HEK293T (cell line): ENCODE measurements at regions not wholly inside any gene's neighbourhood (a gene's known extent, or its start where the extent isn't known, plus 50 kb on each side); places are given as distances from the start of the nearest gene placed in this dataset.

Experiments
- ARNT ChIP-seq: fragments of 450-650 bp; IDR thresholded peaks from 2 replicates; pipeline ENCODE4 v1.6.1; 2017; ENCODE audit warnings: mild to moderate bottlenecking
- CTBP1 ChIP-seq: fragments of 450-650 bp; IDR thresholded peaks from 2 replicates; pipeline ENCODE4 v1.6.1; 2016; ENCODE audit warnings: borderline replicate concordance
- ELF4 ChIP-seq: fragments of 450-650 bp; IDR thresholded peaks from 2 replicates; pipeline ENCODE4 v1.6.1; 2017; ENCODE audit warnings: antibody characterized with exemption
- FOXA1 ChIP-seq: fragments of 450-650 bp; IDR thresholded peaks from 2 replicates; pipeline ENCODE4 v1.6.1; 2016; ENCODE audit warnings: mild to moderate bottlenecking
- FOXK2 ChIP-seq: fragments of 450-650 bp; IDR thresholded peaks from 2 replicates; pipeline ENCODE4 v1.6.1; 2016; ENCODE audit warnings: mild to moderate bottlenecking
- FOXM1 ChIP-seq: fragments of 450-650 bp; IDR thresholded peaks from 2 replicates; pipeline ENCODE4 v1.6.1; 2017; ENCODE audit warnings: mild to moderate bottlenecking, borderline replicate concordance
- HDGF ChIP-seq: fragments of 450-650 bp; IDR thresholded peaks from 2 replicates; pipeline ENCODE4 v1.6.1; 2017; ENCODE audit warnings: antibody characterized with exemption, borderline replicate concordance
- NFRKB ChIP-seq: fragments of 450-650 bp; IDR thresholded peaks from 2 replicates; pipeline ENCODE4 v1.6.1; 2016; ENCODE audit warnings: mild to moderate bottlenecking, moderate library complexity
- PKNOX1 ChIP-seq: fragments of 450-650 bp; IDR thresholded peaks from 2 replicates; pipeline ENCODE4 v1.6.1; 2016
- SP1 ChIP-seq: fragments of 450-650 bp; IDR thresholded peaks from 2 replicates; pipeline ENCODE4 v1.6.1; 2017
- SUZ12 ChIP-seq: fragments of 450-650 bp; IDR thresholded peaks from 2 replicates; pipeline ENCODE4 v1.6.1; 2016; ENCODE audit warnings: mild to moderate bottlenecking
- TARDBP ChIP-seq: fragments of 450-650 bp; IDR thresholded peaks from 2 replicates; pipeline ENCODE4 v1.6.1; 2016
- ZNF384 ChIP-seq: fragments of 450-650 bp; IDR thresholded peaks from 2 replicates; pipeline ENCODE4 v1.6.1; 2016

DNA sequence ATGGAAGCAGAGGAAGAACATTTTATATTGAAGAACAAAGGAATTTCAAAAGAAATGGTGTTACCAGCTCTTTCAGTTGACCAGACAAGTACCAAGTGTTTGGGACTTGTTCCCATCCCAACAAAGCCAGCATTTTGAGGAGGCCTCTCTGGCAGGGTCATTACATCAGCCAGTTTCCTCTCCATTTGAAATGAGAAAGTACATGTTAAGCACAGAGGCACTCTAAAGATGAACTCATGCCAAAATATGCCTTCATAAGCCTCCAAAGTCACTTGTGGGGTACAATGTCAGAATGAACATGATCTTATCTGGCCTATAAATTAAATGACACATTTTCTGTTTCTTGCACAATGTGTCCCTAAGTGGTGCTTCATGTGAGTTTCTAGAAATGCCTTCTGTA lies 223.9 kb downstream of the PRL start:
- TF ChIP-seq FOXA1, result no peak
- no peak for TF ChIP-seq NFRKB
- no peak for TF ChIP-seq ARNT
- no peak for TF ChIP-seq HDGF
- no peak for TF ChIP-seq SP1
- TF ChIP-seq FOXM1, result no peak
- TF ChIP-seq SUZ12, result no peak
- no peak for TF ChIP-seq TARDBP
- no peak for TF ChIP-seq ZNF384
- TF ChIP-seq ELF4, result no peak
- TF ChIP-seq FOXK2, result no peak
- no peak for TF ChIP-seq PKNOX1
- TF ChIP-seq CTBP1, result no peak
